Activated CD8-positive, alpha-beta T cell treated with anti-CD3 and anti-CD28 coated beads, Interleukin-2, amount 10 ng/mL, durations not matched to agents 7 days and 5 days (primary cell): ENCODE measurements at regions not wholly inside any gene's neighbourhood (a gene's known extent, or its start where the extent isn't known, plus 50 kb on each side); places are given as distances from the start of the nearest gene placed in this dataset.

ENCODE experiments used
- ATAC-seq: fragments of 150-1000 bp; cut with Tn5 transposase; one replicate; pipeline ENCODE4 v1.10.0; 2021; ENCODE audit warnings: moderate library complexity
- CTCF ChIA-PET: fragments of 350-600 bp; sonication (Branson Sonifier 250); formaldehyde crosslinking; loops from one replicate; lab custom pipeline; 2021; ENCODE audit warnings: antibody characterized with exemption; lab: Charles Lee
- POLR2A ChIA-PET: fragments of 350-600 bp; sonication (Branson Sonifier 250); formaldehyde crosslinking; loops from one replicate; lab custom pipeline; 2021; ENCODE audit warnings: antibody characterized with exemption; lab: Charles Lee
- DNase-seq: peaks from one replicate; pipeline ENCODE4 v3.0.0-alpha.2; 2020
- H3K27ac Mint-ChIP-seq: one replicate; pipeline ENCODE4 v1.8.0; 2021; ENCODE audit warnings: mild to moderate bottlenecking, mixed read lengths
- H3K27me3 Mint-ChIP-seq: one replicate; pipeline ENCODE4 v1.8.0; 2021; ENCODE audit warnings: low read depth, mixed read lengths
- H3K36me3 Mint-ChIP-seq: one replicate; pipeline ENCODE4 v1.8.0; 2021; ENCODE audit warnings: low read depth, mixed read lengths
- H3K4me1 Mint-ChIP-seq: one replicate; pipeline ENCODE4 v1.8.0; 2021; ENCODE audit warnings: low read depth, mixed read lengths
- H3K4me3 Mint-ChIP-seq: one replicate; pipeline ENCODE4 v1.8.0; 2021; ENCODE audit warnings: mild to moderate bottlenecking, mixed read lengths
- H3K9me3 Mint-ChIP-seq: one replicate; pipeline ENCODE4 v1.8.0; 2022; ENCODE audit warnings: mixed read lengths; ENCODE audit not compliant: insufficient read depth

GRCh38 chr7:28314841-28315240 is 97.5 kb upstream of the CREB5 start:
- ATAC-seq (no peak), DNase-seq (no peak)
- Mint-ChIP-seq H3K36me3 (no peaks in the 10 kb centered on the region), H3K27ac (no peak overlapping the region), H3K4me1 (no peaks in the 10 kb centered on the region), H3K27me3 (peaks cover 22% of the 10 kb centered on the region), H3K9me3 (no peaks in the 10 kb centered on the region), H3K4me3 (no peak overlapping the region)
- CTCF ChIA-PET, result no interaction called here
- POLR2A ChIA-PET, result no interaction called here

DNA sequence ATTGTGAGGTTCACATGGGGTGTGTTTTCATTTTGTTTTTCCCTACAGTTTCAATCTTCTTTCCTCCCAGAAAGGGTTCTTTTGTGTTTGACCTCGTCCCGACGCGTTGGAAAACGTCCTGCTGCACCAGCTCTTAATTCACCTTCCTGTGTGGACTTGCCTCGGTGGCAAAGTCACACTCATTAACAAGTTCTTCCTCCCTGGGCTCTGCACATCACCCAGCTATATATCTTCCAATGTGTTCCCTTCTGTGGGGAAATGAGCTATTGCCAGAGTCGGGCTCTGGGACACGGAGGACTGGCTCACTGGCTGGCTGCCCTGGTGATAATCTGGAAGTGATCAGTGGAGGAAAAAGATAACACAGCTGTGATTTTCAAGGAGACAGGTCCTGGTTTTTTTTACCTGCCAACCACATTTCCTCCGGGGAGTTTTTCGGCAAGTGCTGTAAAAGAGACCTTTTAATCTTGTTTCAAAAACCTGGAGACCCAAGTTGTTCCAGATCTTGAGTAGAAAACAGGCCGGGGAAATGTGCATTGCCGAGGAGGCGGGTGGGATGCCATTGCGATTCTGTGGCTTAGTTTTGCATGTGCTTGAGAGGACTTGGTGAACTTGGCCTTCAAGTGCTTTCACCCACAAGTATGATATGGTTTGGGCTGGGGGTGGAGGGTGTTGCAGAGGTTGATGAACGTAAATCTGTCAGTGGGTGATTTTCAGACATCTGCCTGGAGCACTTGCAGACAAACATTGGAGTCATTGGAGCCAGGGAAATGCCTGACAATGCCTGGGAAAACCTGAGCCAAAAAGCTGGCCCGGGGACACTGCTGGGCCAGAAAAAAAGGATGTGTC is 96.5 kb upstream of the CREB5 start:
- H3K4me1 Mint-ChIP-seq, result no peaks in the 10 kb centered on the region
- DNase-seq, result no peak
- peaks cover 22% of the 10 kb centered on the region for H3K27me3 Mint-ChIP-seq
- ATAC-seq, result no peak
- ChIA-PET CTCF (no interaction called here), POLR2A (no interaction called here)
- no peaks in the 10 kb centered on the region for H3K9me3 Mint-ChIP-seq
- H3K4me3 Mint-ChIP-seq, result no peak overlapping the region
- no peaks in the 10 kb centered on the region for H3K36me3 Mint-ChIP-seq
- no peak overlapping the region for H3K27ac Mint-ChIP-seq

GRCh38 chr7:28316489-28316888 is 95.8 kb upstream of the CREB5 start:
- ChIA-PET POLR2A (no interaction called here), CTCF (no interaction called here)
- ATAC-seq (no peak), DNase-seq (no peak)
- no peak overlapping the region for H3K4me3 Mint-ChIP-seq
- H3K36me3 Mint-ChIP-seq, result no peaks in the 10 kb centered on the region
- no peaks in the 10 kb centered on the region for H3K4me1 Mint-ChIP-seq
- H3K27ac Mint-ChIP-seq, result no peak overlapping the region
- H3K27me3 Mint-ChIP-seq, result peaks cover 21% of the 10 kb centered on the region
- H3K9me3 Mint-ChIP-seq, result no peaks in the 10 kb centered on the region

DNA sequence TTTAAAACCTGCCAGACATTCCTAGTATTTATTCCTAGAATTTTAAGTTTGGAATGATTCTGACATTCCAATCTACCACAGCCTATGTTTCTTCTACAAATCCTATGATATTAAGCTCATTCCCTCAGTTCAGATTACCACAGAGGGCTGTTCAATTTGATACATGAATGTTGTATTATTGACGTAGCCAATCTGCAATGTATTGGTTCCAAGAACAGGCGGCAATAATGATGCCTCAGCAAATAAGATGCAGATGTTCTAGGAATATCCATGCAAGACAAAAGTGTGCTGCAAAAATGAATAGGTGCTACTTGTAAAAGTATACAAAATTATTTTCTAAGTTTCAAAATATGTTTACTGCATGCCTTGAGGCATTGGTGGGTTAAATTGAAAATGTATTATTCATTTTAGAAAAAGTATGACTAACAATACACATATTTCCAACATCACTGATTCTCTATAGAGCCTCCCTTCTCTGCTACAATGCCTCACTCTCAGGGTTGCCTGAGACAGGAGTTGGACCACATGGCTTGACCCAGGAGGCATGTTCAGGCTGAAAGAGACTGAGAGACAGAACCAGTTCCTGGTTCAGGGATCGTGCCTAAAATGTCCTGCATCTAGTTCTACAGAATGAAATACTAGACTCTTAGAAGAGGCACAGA is 94.1 kb upstream of the CREB5 start:
- ATAC-seq (no peak), DNase-seq (no peak)
- CTCF ChIA-PET, result interaction anchor here (1.2 kb wide), 1 partner anchor 20 kb away, joined by 3 read pairs; no protein-coding TSS in a partner anchor
- no peaks in the 10 kb centered on the region for H3K4me1 Mint-ChIP-seq
- no peaks in the 10 kb centered on the region for H3K36me3 Mint-ChIP-seq
- H3K9me3 Mint-ChIP-seq, result no peaks in the 10 kb centered on the region
- H3K4me3 Mint-ChIP-seq, result no peak overlapping the region
- peaks cover 17% of the 10 kb centered on the region for H3K27me3 Mint-ChIP-seq
- POLR2A ChIA-PET, result no interaction called here
- no peak overlapping the region for H3K27ac Mint-ChIP-seq

DNA sequence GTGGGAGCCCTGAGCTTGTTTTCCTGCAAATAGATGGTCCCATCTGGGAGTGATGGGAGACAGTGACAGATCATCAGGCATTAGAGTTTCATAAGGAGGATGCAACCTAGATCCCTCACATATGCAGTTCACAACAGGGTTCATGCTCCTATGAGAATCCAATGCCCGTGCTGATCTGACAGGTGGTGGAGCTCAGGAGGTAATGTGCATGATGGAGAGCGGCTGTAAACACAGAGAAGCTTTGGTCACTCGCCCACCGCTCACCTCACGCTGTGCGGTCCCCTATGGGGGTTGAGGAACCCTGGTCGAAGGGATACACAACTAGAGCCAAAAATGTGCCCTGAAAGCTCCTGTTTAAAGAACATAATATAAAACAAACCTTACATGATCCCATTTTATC is 88.5 kb upstream of the CREB5 start:
- Mint-ChIP-seq H3K36me3 (peaks cover 2% of the 10 kb centered on the region), H3K9me3 (no peaks in the 10 kb centered on the region), H3K27ac (no peak overlapping the region), H3K4me3 (no peak overlapping the region), H3K27me3 (no peaks in the 10 kb centered on the region), H3K4me1 (peaks cover 9% of the 10 kb centered on the region)
- ATAC-seq (no peak), DNase-seq (no peak)
- ChIA-PET CTCF (interaction anchor here (1.0 kb wide), 1 partner anchor 39 kb away, joined by 3 read pairs; no protein-coding TSS in a partner anchor), POLR2A (no interaction called here)

DNA sequence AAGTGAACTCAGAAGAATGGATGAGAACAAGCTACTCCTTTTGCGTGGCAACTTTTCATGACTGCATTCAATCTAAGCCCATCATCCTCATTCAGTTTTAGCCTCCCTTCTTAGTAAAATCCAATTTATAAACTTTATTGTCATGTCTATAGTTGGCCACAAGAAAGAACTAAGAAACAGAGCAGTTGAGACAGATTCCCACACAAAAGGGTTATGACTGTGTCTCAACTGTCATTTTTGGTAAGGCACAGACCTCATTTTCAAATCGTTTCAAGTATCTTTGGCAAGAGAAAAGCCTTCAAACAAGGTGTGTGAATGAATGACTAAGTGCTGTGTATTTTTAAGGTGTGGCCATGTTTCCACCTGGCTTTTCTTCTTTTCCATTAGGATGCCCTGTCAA is 84.2 kb upstream of the CREB5 start:
- H3K27ac Mint-ChIP-seq, result no peak overlapping the region
- H3K27me3 Mint-ChIP-seq, result no peaks in the 10 kb centered on the region
- no peak for ATAC-seq
- ChIA-PET CTCF (no interaction called here), POLR2A (interaction anchor here (0.6 kb wide), 1 partner anchor 245 kb away, joined by 3 read pairs; no protein-coding TSS in a partner anchor)
- peaks cover 30% of the 10 kb centered on the region for H3K4me1 Mint-ChIP-seq
- no peaks in the 10 kb centered on the region for H3K9me3 Mint-ChIP-seq
- H3K4me3 Mint-ChIP-seq, result no peak overlapping the region
- peaks cover 2% of the 10 kb centered on the region for H3K36me3 Mint-ChIP-seq
- no peak for DNase-seq

- Mint-ChIP-seq H3K4me3 (no peak overlapping the region), H3K36me3 (peaks cover 2% of the 10 kb centered on the region), H3K4me1 (peaks cover 30% of the 10 kb centered on the region), H3K9me3 (no peaks in the 10 kb centered on the region), H3K27me3 (no peaks in the 10 kb centered on the region), H3K27ac (no peak overlapping the region)
- POLR2A ChIA-PET, result no interaction called here
- no peak for DNase-seq
- CTCF ChIA-PET, result interaction anchor here (1.0 to 1.4 kb wide), 4 partner anchors 15 to 34 kb away, joined by 3 to 5 read pairs (median 4); no protein-coding TSS in a partner anchor
- ATAC-seq, result no peak
Observed at GRCh38 chr7:28328822-28329660, 83.3 kb upstream of the CREB5 start.

DNA sequence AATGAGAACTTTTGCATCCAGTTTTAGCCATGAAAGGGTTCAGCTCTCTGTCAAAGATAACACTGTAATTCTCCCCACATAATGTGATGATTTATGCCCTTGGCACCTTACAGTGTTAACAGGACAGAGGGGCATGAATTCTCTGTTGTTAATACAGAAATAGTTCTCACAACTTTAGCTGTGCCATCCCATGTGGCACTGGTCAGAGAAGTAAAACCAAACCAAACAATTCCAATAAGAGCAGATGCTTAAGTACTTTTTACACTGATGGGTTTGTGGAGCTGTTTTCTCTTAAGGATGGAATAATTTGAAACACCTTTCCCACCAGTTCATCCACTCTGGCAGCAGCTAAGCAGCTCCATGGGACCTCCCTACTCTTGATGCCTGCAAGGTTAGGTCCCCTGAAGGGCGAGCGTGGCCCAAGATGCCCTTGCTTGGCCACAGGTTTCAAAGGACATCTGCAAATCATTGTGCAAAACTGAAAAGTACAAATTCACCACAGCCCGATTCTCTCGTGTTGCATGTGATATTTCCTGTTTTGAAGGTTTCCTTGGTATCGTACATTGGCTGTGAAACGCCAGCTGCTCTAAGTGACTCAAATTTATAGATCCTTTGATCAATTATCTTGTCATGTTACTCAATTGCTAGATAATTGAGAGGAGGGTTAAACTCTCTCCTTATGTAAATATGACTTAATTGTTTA is 82.5 kb upstream of the CREB5 start:
- ATAC-seq, result peak; percentile 83
- Mint-ChIP-seq H3K36me3 (peaks cover 2% of the 10 kb centered on the region), H3K27me3 (no peaks in the 10 kb centered on the region), H3K27ac (peak overlapping the region; percentile 17), H3K4me3 (peak overlapping the region; percentile 50), H3K9me3 (no peaks in the 10 kb centered on the region), H3K4me1 (peaks cover 30% of the 10 kb centered on the region)
- ChIA-PET CTCF (interaction anchor here (1.0 to 1.4 kb wide), 4 partner anchors 16 to 33 kb away, joined by 3 to 5 read pairs (median 4); no protein-coding TSS in a partner anchor), POLR2A (no interaction called here)
- DNase-seq, result peak; percentile 47

- no peaks in the 10 kb centered on the region for H3K9me3 Mint-ChIP-seq
- H3K4me3 Mint-ChIP-seq, result peak overlapping the region; percentile 50
- peaks cover 2% of the 10 kb centered on the region for H3K36me3 Mint-ChIP-seq
- CTCF ChIA-PET, result interaction anchor here (1.1 to 1.4 kb wide), 4 partner anchors 17 to 33 kb away, joined by 3 to 5 read pairs (median 4); no protein-coding TSS in a partner anchor
- H3K27ac Mint-ChIP-seq, result peak overlapping the region; percentile 17
- H3K4me1 Mint-ChIP-seq, result peaks cover 30% of the 10 kb centered on the region
- no peaks in the 10 kb centered on the region for H3K27me3 Mint-ChIP-seq
- ATAC-seq (peak; percentile 70), DNase-seq (no peak)
- POLR2A ChIA-PET, result no interaction called here
Observed at GRCh38 chr7:28330384-28331070, 81.8 kb upstream of the CREB5 start.

- ChIA-PET POLR2A (no interaction called here), CTCF (interaction anchor here (1.1 to 1.6 kb wide), 4 partner anchors 27 to 522 kb away, joined by 3 to 4 read pairs (median 3); no protein-coding TSS in a partner anchor)
- Mint-ChIP-seq H3K27ac (no peak overlapping the region), H3K9me3 (no peaks in the 10 kb centered on the region), H3K27me3 (no peaks in the 10 kb centered on the region), H3K4me3 (no peak overlapping the region), H3K4me1 (peaks cover 30% of the 10 kb centered on the region), H3K36me3 (peaks cover 2% of the 10 kb centered on the region)
- ATAC-seq, result no peak
- DNase-seq, result no peak
Observed at GRCh38 chr7:28332046-28332445, 80.3 kb upstream of the CREB5 start.
